BLaER1 (cell line): ENCODE measurements at regions not wholly inside any gene's neighbourhood (a gene's known extent, or its start where the extent isn't known, plus 50 kb on each side); places are given as distances from the start of the nearest gene placed in this dataset.
A peak's percentile ranks its signal among the peaks of the same experiment; 100 is the strongest.

Experiments used
- H3K27ac ChIP-seq: shearing (Covaris generic); formaldehyde crosslinking; 2 replicates; pipeline ENCODE4 v1.8.1; 2022
- H3K27me3 ChIP-seq: shearing (Covaris generic); formaldehyde crosslinking; 2 replicates; pipeline ENCODE4 v1.8.1; 2022
- H3K36me3 ChIP-seq: shearing (Covaris generic); formaldehyde crosslinking; 2 replicates; pipeline ENCODE4 v1.8.1; 2022
- H3K4me1 ChIP-seq: shearing (Covaris generic); formaldehyde crosslinking; 2 replicates; pipeline ENCODE4 v1.8.1; 2022
- H3K4me2 ChIP-seq: shearing (Covaris generic); formaldehyde crosslinking; 2 replicates; pipeline ENCODE4 v1.8.1; 2022
- H3K4me3 ChIP-seq: shearing (Covaris generic); formaldehyde crosslinking; 2 replicates; pipeline ENCODE4 v1.8.1; 2022
- H3K9ac ChIP-seq: shearing (Covaris generic); formaldehyde crosslinking; 2 replicates; pipeline ENCODE4 v1.8.1; 2022
- H3K9me3 ChIP-seq: shearing (Covaris generic); formaldehyde crosslinking; 2 replicates; pipeline ENCODE4 v1.8.1; 2022
- H4K20me1 ChIP-seq: shearing (Covaris generic); formaldehyde crosslinking; 2 replicates; pipeline ENCODE4 v1.8.1; 2022
- Cebpa-rat ChIP-seq: shearing (Covaris generic); IDR thresholded peaks from 2 replicates; pipeline ENCODE4 v1.8.1; 2022

- no peaks in the 10 kb centered on the region for H3K9me3 ChIP-seq
- H3K27ac ChIP-seq: peak overlapping the region; percentile 81
- no peaks in the 10 kb centered on the region for H3K27me3 ChIP-seq
- no peaks in the 10 kb centered on the region for H3K36me3 ChIP-seq
- H4K20me1 ChIP-seq: no peaks in the 10 kb centered on the region
- H3K4me3 ChIP-seq: peak overlapping the region; percentile 35; the same call in 1 of the 2 replicates
- TF ChIP-seq Cebpa-rat: no peak
- peaks cover 98% of the 10 kb centered on the region for H3K4me1 ChIP-seq
- peak overlapping the region; percentile 85 for H3K4me2 ChIP-seq
- H3K9ac ChIP-seq: peak overlapping the region; percentile 54; the same call in 1 of the 2 replicates
Observed at GRCh38 chr7:3149231-3149995, 105.7 kb upstream of the CARD11 start.

- peaks cover 96% of the 10 kb centered on the region for H3K4me1 ChIP-seq
- no peaks in the 10 kb centered on the region for H4K20me1 ChIP-seq
- H3K27me3 ChIP-seq: no peaks in the 10 kb centered on the region
- H3K27ac ChIP-seq: peak overlapping the region; percentile 81
- peak overlapping the region; percentile 85 for H3K4me2 ChIP-seq
- peak overlapping the region; percentile 54; the same call in 1 of the 2 replicates for H3K9ac ChIP-seq
- TF ChIP-seq Cebpa-rat: no peak
- no peaks in the 10 kb centered on the region for H3K9me3 ChIP-seq
- no peaks in the 10 kb centered on the region for H3K36me3 ChIP-seq
- peak overlapping the region; percentile 35; the same call in 1 of the 2 replicates for H3K4me3 ChIP-seq
Observed at GRCh38 chr7:3150027-3150426, 106.4 kb upstream of the CARD11 start.

GRCh38 chr7:3151784-3152183 is 108.1 kb upstream of the CARD11 start:
- TF ChIP-seq Cebpa-rat: no peak
- no peaks in the 10 kb centered on the region for H3K27me3 ChIP-seq
- H3K27ac ChIP-seq: peak overlapping the region; percentile 39; the same call in 1 of the 2 replicates
- H3K4me3 ChIP-seq: no peak overlapping the region
- no peak overlapping the region for H3K9ac ChIP-seq
- H4K20me1 ChIP-seq: no peaks in the 10 kb centered on the region
- H3K9me3 ChIP-seq: no peaks in the 10 kb centered on the region
- H3K4me1 ChIP-seq: peaks cover 80% of the 10 kb centered on the region
- H3K4me2 ChIP-seq: peak overlapping the region; percentile 85
- no peaks in the 10 kb centered on the region for H3K36me3 ChIP-seq

- TF ChIP-seq Cebpa-rat: no peak
- Histone ChIP-seq H3K4me1 (peaks cover 79% of the 10 kb centered on the region), H3K9me3 (no peaks in the 10 kb centered on the region), H4K20me1 (no peaks in the 10 kb centered on the region), H3K4me2 (peak overlapping the region; percentile 51), H3K4me3 (no peak overlapping the region), H3K27ac (no peak overlapping the region), H3K27me3 (no peaks in the 10 kb centered on the region), H3K36me3 (no peaks in the 10 kb centered on the region), H3K9ac (no peak overlapping the region)
Observed at GRCh38 chr7:3152714-3153113, 109.0 kb upstream of the CARD11 start.

DNA sequence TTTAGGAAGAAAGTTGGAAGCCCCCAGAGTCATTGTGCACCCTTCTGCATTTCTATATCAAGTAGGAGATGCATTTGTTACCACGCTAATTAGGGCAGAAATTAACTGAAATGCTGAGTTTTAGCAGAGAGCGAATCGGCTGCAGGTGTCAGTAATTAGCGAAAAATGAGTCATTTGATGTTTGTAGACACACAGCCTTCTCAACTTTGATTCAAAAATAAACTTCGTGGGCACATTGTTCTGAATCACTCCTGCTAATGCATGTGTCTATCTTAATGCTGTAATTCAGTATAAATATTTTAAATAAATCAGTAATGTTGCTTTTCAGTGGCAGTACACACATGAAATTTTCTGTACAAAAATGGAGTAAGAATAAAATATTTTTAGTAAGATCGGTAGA is 109.5 kb upstream of the CARD11 start:
- Histone ChIP-seq H3K9me3 (no peaks in the 10 kb centered on the region), H4K20me1 (no peaks in the 10 kb centered on the region), H3K4me3 (no peak overlapping the region), H3K9ac (no peak overlapping the region), H3K36me3 (no peaks in the 10 kb centered on the region), H3K27ac (no peak overlapping the region), H3K27me3 (no peaks in the 10 kb centered on the region), H3K4me1 (peaks cover 79% of the 10 kb centered on the region), H3K4me2 (peak overlapping the region; percentile 51)
- TF ChIP-seq Cebpa-rat: no peak

DNA sequence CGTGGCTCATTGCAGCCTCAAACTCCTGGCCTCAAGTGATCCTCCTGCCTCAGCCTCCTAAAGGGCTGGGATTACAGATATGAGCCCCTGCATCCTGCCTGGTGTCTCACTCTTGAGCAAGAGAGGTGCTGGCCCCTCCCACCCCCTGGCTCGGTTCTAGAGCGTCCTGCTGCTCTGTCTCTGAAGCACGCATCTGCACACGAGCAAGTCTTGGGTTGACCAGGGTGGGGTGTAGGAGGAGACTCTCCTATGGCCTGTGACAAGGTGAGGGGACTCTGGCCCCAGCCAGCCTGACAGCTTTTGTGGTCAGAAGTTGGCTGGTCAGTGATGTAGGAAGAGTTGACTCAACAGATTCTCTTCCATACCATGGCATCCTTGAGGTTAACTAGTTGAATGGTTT is 110.7 kb upstream of the CARD11 start:
- Histone ChIP-seq H3K27me3 (no peaks in the 10 kb centered on the region), H4K20me1 (no peaks in the 10 kb centered on the region), H3K4me1 (peaks cover 70% of the 10 kb centered on the region), H3K9ac (no peak overlapping the region), H3K27ac (no peak overlapping the region), H3K9me3 (no peaks in the 10 kb centered on the region), H3K4me3 (no peak overlapping the region), H3K36me3 (no peaks in the 10 kb centered on the region), H3K4me2 (peak overlapping the region; percentile 51)
- TF ChIP-seq Cebpa-rat: no peak

GRCh38 chr7:3154881-3155494 is 111.3 kb upstream of the CARD11 start:
- Histone ChIP-seq H3K9me3 (no peaks in the 10 kb centered on the region), H3K4me3 (no peak overlapping the region), H3K27me3 (no peaks in the 10 kb centered on the region), H4K20me1 (no peaks in the 10 kb centered on the region), H3K4me1 (peaks cover 63% of the 10 kb centered on the region), H3K4me2 (0 out of 2 replicates have a peak overlapping the region, but pooled peaks have one; percentile 51), H3K9ac (no peak overlapping the region), H3K27ac (no peak overlapping the region), H3K36me3 (no peaks in the 10 kb centered on the region)
- no peak for TF ChIP-seq Cebpa-rat

DNA sequence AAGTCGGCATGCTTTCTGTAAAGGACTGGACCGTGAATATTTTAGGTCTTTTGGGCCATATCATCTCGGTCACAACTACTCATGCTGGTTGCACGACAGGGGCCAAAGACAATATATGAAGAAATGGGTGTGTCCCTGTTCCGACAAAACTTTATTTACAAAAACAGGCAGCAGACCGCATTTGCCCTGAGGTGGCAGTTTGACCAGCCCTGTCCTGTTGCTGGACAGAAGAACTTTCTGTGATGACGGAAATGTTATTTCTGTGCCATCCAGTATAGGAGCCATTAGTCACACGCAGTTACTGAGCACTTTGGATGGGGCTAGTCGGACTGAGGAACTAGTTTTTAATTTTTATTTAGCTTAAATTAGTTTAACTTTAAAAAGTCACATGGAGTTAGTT is 112.8 kb upstream of the CARD11 start:
- Histone ChIP-seq H3K9ac (no peak overlapping the region), H3K27ac (no peak overlapping the region), H3K4me2 (no peak overlapping the region), H4K20me1 (no peaks in the 10 kb centered on the region), H3K9me3 (no peaks in the 10 kb centered on the region), H3K36me3 (no peaks in the 10 kb centered on the region), H3K4me1 (peaks cover 48% of the 10 kb centered on the region), H3K27me3 (no peaks in the 10 kb centered on the region), H3K4me3 (no peak overlapping the region)
- TF ChIP-seq Cebpa-rat: no peak

DNA sequence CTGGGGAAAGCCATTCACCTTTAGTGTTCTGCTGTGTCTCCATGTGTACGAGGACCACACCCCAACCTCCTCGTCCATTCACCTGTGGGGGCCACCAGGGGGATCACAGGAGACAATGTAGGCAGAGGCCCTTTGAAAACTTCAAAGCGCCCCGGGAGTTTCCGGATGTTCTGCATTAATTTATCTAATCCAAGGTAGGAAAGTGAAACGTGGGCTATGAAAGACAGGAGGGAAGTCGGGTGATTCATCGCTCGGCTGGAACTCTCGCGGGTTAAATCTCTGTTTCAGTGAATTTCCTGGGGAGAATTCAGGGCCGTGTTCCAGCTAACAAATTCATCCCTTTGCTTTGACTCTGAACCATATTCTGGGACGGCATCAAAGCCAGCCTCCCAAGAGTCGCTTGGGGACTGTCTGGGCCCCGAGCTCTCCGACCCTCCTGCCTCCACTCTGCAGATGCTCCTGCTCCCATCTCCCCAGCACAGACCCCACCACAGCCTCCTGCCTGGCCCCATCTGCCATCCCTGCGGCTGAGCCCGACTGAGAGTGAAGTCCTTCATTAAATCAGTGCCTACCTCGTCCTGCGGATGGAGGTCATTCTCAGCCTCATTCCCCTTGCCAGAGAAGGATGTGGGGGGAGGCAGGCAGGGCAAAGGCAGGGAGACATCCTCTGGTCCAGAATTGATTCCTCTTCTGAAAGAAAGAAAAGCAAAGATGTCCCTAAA is 114.1 kb upstream of the CARD11 start:
- Histone ChIP-seq H3K4me2 (peak overlapping the region; percentile 43), H4K20me1 (no peaks in the 10 kb centered on the region), H3K9me3 (peaks cover 6% of the 10 kb centered on the region), H3K4me1 (peaks cover 35% of the 10 kb centered on the region), H3K27ac (no peak overlapping the region), H3K4me3 (no peak overlapping the region), H3K27me3 (no peaks in the 10 kb centered on the region), H3K36me3 (no peaks in the 10 kb centered on the region), H3K9ac (no peak overlapping the region)
- no peak for TF ChIP-seq Cebpa-rat

DNA sequence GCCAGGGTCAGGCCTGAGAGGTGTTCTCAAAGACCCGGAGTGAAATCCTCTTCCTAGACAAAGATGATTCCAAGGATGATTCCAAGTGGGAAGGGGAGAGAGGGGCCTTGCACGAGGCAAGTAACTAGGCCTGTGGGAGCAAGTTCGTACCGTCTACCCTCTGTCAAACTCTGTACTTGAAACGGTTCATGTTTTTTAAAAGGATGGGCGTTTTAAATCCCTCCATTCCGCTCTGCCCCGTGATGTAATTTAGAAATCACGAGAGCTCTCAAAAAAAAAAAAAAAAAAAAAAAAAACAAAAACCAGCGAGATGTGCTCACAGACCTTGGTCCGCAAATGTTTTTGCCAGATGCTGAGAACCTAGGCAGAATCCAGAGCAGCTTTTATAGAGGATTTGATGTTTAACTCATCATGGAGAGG is 114.7 kb upstream of the CARD11 start:
- Histone ChIP-seq H3K27me3 (no peaks in the 10 kb centered on the region), H3K9me3 (peaks cover 12% of the 10 kb centered on the region), H3K36me3 (no peaks in the 10 kb centered on the region), H3K4me2 (peak overlapping the region; percentile 43), H3K27ac (no peak overlapping the region), H3K9ac (no peak overlapping the region), H3K4me1 (peaks cover 29% of the 10 kb centered on the region), H3K4me3 (no peak overlapping the region), H4K20me1 (no peaks in the 10 kb centered on the region)
- no peak for TF ChIP-seq Cebpa-rat
